ENCODE measurements at regions not wholly inside any gene's neighbourhood (a gene's known extent, or its start where the extent isn't known, plus 50 kb on each side); places are given as distances from the start of the nearest gene placed in this dataset.

DNA sequence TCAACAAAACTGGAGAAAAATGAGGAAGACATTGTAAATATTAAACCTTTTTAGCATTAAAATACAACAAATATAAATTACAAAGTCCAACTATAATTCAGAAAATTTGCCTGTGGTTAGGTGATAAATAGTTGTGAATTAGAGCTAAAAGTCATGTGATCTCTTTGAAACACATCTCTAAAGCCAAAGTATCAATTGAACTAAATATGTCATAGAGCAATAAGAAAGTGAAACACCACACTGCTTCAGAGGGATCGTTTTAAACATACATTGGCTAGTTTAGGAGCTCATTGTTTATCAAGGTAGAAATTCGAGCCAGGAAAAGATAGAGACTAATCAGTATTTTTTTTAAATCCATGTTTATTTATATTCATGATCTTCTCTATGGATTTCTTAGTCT is 606.3 kb upstream of the ITGA1 start:
- no peak for DNase-seq

DNA sequence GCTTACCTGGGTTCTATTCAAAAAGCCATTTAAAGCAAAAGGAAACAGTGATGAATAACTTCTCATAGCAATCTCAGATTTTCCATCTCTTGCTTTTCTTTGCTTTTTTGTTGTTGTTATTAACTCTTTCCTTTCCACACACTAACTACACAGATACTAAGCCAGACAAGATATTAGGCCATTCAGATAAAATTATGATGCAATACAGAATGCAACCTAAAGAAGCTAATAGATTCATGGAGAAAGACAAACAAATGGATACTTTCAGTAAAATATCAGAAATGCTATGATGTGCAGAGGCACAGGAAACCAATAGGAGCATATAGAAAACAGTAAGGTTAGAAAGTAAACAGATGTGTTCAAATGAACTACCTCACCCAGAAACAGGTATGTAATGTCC is 597.0 kb upstream of the ITGA1 start:
- DNase-seq = no peak

DNA sequence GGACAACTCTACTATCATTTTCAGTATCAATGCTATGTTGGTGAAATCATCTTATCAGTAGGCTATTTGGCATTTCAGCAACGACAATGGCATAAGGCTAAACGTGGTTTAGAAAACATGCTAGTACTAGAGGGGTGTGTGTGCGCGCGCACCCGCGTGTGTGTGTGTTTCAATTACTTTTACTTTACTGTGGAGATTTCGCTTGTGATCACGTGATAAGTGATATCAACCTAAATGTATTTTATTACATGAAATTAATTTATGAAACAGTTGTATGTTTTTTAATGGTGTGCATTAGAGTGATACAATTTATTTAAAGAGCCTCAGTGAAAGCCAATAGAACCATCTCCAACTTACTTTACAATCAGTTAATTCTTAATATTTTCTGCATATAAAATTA is 587.9 kb upstream of the ITGA1 start:
- DNase-seq = no peak

DNA sequence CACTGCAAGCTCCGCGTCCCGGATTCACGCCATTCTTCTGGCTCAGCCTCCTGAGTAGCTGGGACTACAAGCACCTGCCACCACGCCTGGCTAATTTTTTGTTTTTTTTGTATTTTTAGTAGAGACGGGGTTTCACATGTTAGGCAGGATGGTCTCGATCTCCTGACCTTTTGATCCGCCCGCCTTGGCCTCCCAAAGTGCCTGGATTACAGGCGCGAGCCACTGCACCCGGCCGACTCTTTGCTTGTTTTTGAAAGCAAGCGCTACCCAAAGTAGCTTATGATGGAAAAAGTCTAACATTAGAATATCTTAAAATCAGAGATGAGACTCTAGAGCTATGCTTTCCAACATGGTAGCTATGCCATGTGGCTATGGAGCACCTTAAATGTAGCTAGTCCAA is 585.5 kb upstream of the ITGA1 start:
- DNase-seq = no peak

DNA sequence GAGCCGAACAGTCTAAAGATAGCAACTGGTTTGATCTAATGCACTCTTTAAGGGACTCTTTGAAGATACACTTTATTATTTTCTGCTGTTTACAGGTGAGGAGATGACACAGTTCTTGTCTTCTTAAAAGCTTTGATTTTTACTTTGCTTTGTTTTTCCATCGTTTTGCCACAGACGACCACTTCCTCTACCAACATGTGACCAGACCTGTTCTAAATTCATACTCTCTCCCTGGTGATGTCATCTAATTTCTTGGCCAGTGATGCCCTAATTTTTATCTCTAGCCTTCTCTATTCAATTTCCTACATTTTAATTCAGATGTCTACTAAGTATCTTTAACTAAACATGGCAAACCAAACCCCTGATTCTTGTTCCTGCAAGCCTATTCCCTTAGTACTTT is 583.4 kb upstream of the ITGA1 start:
- DNase-seq = no peak
